Transverse colon (tissue), 4 donors: ENCODE measurements at regions not wholly inside any gene's neighbourhood (a gene's known extent, or its start where the extent isn't known, plus 50 kb on each side); places are given as distances from the start of the nearest gene placed in this dataset.

ENCODE experiments used
- CTCF ChIP-seq, 5 experiments: fragments of 200-600 bp in 3 of 5; fragments of 450-650 bp in 2 of 5; sonication (generic) in 3 of 5; IDR thresholded peaks; 1 replicate in 2 of 5; 2 replicates in 3 of 5; pipeline ENCODE4 v1.5.1; 2016 to 2017; ENCODE audit warnings: antibody characterized with exemption in 5 of 5, inconsistent platforms in 3 of 5, mild to moderate bottlenecking in 2 of 5, moderate library complexity in 1 of 5
- EP300 ChIP-seq: sonication (generic); formaldehyde crosslinking; IDR thresholded peaks from one replicate; pipeline ENCODE4 v1.6.1; 2017; ENCODE audit warnings: antibody characterized with exemption, low read depth
- POLR2AphosphoS5 ChIP-seq, 3 donors: sonication (generic); formaldehyde crosslinking; IDR thresholded peaks; one replicate each; pipeline ENCODE4 v1.6.1; 2016; ENCODE audit warnings: antibody characterized with exemption in 3 of 3

- TF ChIP-seq CTCF (IDR thresholded peaks at IDR 0.05): no peak
- TF ChIP-seq POLR2AphosphoS5 (IDR thresholded peaks at IDR 0.05): no peak
- no peak for TF ChIP-seq EP300
These were observed 938.3 kb upstream of the ALCAM start for GRCh38 chr3:104428337-104428925.
